ENCODE measurements at regions not wholly inside any gene's neighbourhood (a gene's known extent, or its start where the extent isn't known, plus 50 kb on each side); places are given as distances from the start of the nearest gene placed in this dataset.

DNA sequence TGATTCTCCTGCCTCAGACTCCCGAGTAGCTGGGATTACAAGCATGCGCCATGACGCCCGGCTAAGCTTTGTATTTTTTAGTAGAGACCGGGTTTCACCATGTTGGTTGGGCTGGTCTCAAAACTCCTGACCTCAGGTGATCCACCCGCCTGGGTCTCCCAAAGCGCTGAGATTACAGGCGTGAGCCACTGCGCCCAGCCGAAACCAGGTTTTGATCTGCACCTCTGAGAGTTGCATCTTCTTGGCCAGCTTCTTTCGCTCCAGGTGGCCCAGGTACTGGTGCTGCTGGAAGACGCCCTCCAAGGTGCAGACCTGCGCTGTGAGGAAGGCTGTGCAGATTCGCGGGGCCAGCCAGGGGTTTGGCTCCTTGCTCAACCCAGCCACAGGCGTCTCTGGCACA, 275.4 kb upstream of the LRRC3B start:
- Histone ChIP-seq H3K27ac (no peak overlapping the region), H3K9me3 (peaks cover 37% of the 10 kb centered on the region), H4K20me1 (no peaks in the 10 kb centered on the region), H3K27me3 (no peaks in the 10 kb centered on the region), H3K4me2 (no peak overlapping the region), H3K4me3 (no peak overlapping the region), H3K36me3 (no peaks in the 10 kb centered on the region), H3K4me1 (no peaks in the 10 kb centered on the region), H3K9ac (no peak overlapping the region)
- TF ChIP-seq Cebpa-rat (IDR thresholded peaks at IDR 0.05) = no peak

GRCh38 chr3:26350853-26351252, 271.7 kb upstream of the LRRC3B start:
- H4K20me1 ChIP-seq = no peaks in the 10 kb centered on the region
- H3K9ac ChIP-seq = no peak overlapping the region
- no peak for TF ChIP-seq Cebpa-rat (IDR thresholded peaks at IDR 0.05)
- no peak overlapping the region for H3K27ac ChIP-seq
- no peaks in the 10 kb centered on the region for H3K36me3 ChIP-seq
- no peak overlapping the region for H3K4me2 ChIP-seq
- peaks cover 37% of the 10 kb centered on the region for H3K9me3 ChIP-seq
- no peaks in the 10 kb centered on the region for H3K27me3 ChIP-seq
- no peak overlapping the region for H3K4me3 ChIP-seq
- peaks cover 5% of the 10 kb centered on the region; the same call in 1 of the 2 replicates for H3K4me1 ChIP-seq

- Histone ChIP-seq H3K9me3 (peaks cover 21% of the 10 kb centered on the region), H3K9ac (no peak overlapping the region), H3K27ac (no peak overlapping the region), H3K27me3 (no peaks in the 10 kb centered on the region), H3K4me3 (no peak overlapping the region), H3K36me3 (no peaks in the 10 kb centered on the region), H4K20me1 (no peaks in the 10 kb centered on the region), H3K4me2 (no peak overlapping the region), H3K4me1 (peaks cover 5% of the 10 kb centered on the region; the same call in 1 of the 2 replicates)
- TF ChIP-seq Cebpa-rat (IDR thresholded peaks at IDR 0.05) = no peak
Measured at GRCh38 chr3:26353097-26353496, 269.5 kb upstream of the LRRC3B start.

GRCh38 chr3:26358405-26358804, 264.2 kb upstream of the LRRC3B start:
- Histone ChIP-seq H3K4me2 (no peak overlapping the region), H3K27me3 (no peaks in the 10 kb centered on the region), H3K9ac (no peak overlapping the region), H4K20me1 (no peaks in the 10 kb centered on the region), H3K36me3 (no peaks in the 10 kb centered on the region), H3K4me3 (no peak overlapping the region), H3K27ac (no peak overlapping the region), H3K4me1 (no peaks in the 10 kb centered on the region), H3K9me3 (peaks cover 16% of the 10 kb centered on the region)
- TF ChIP-seq Cebpa-rat (IDR thresholded peaks at IDR 0.05) = no peak

- Histone ChIP-seq H3K4me3 (no peak overlapping the region), H3K4me2 (no peak overlapping the region), H4K20me1 (no peaks in the 10 kb centered on the region), H3K4me1 (peaks cover 28% of the 10 kb centered on the region), H3K27me3 (no peaks in the 10 kb centered on the region), H3K27ac (no peak overlapping the region), H3K36me3 (no peaks in the 10 kb centered on the region), H3K9me3 (peaks cover 18% of the 10 kb centered on the region), H3K9ac (no peak overlapping the region)
- TF ChIP-seq Cebpa-rat (IDR thresholded peaks at IDR 0.05) = no peak
Measured at GRCh38 chr3:26365706-26366105, 256.9 kb upstream of the LRRC3B start.

DNA sequence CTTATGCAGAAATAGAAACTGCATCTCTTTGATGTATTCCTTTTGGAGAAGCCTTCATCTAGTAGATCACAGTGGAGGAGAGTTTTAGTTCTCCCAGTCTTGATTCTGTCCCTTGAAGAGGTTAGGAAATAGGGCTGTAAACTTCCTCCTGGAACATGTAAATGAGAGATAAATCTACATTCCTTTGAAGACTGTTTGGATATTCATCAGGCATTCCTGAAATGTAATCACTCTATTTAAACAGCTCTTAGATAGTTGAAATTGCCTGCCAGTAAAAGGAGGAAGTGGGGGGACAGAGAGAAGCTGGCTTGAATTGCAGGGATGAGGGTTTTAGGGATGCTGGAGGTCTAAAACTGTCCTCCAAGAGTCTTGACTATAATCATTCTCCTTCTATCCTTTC, 254.3 kb upstream of the LRRC3B start:
- Histone ChIP-seq H3K4me3 (no peak overlapping the region), H3K27me3 (no peaks in the 10 kb centered on the region), H3K4me1 (peaks cover 30% of the 10 kb centered on the region), H3K36me3 (no peaks in the 10 kb centered on the region), H3K9me3 (peaks cover 2% of the 10 kb centered on the region; the same call in 1 of the 2 replicates), H4K20me1 (no peaks in the 10 kb centered on the region), H3K4me2 (no peak overlapping the region), H3K9ac (no peak overlapping the region), H3K27ac (no peak overlapping the region)
- no peak for TF ChIP-seq Cebpa-rat (IDR thresholded peaks at IDR 0.05)

DNA sequence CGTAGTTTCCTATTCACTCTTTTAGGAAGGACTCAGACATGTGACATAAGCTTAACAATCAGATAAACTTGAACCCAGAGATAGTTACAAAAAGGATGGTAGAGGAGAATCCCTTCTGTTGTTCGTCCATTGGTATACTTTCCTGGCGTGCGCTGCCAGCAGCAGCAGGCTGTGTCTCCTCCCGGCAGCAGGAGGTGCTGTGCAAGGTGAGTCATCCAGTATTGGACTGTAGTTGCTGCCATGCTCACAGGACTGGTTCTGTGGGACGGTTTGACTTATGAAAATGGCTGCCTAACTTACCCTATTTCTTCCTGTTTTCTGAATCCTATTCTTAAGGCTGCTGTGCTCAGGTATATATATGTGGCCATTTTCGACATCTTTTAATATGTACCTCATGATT, 253.4 kb upstream of the LRRC3B start:
- no peaks in the 10 kb centered on the region for H3K27me3 ChIP-seq
- H3K4me2 ChIP-seq = peak overlapping the region; percentile 49
- H3K4me1 ChIP-seq = peaks cover 30% of the 10 kb centered on the region
- H3K4me3 ChIP-seq = no peak overlapping the region
- no peak overlapping the region; the same call in 1 of the 2 replicates for H3K27ac ChIP-seq
- no peak overlapping the region for H3K9ac ChIP-seq
- TF ChIP-seq Cebpa-rat (IDR thresholded peaks at IDR 0.05) = no peak
- no peaks in the 10 kb centered on the region for H3K36me3 ChIP-seq
- no peaks in the 10 kb centered on the region for H3K9me3 ChIP-seq
- no peaks in the 10 kb centered on the region for H4K20me1 ChIP-seq

DNA sequence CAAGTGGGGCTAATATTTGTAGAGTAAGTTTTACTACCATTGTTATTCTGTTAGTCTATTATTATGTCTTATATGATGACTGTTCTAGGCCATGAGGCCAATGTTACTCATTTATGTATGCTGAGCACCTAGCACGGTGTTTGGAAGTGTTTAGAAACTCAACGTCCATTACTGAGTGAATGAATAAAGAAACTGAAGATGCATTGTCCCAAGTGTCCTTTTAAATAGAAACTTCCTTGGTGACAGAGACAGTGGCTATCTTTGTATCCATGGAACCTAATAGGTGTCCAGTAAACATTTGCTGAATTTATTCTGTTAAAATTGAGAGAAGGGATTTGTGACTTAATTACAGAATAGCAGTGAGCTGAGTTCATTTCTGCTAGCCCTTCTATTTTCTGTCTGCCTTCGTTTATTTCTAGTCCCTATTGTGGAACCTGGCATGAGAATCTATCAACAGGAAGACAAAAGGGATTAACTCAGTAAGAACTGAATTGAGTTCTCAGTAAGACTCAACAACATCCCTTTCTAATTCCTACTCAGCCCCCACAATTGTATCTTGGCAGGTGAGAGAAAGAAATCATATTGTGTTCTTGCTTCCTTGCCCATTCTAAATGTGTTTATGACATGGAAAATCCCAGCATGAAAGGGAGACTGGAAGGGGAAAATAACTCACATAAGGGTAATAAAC, 246.6 kb upstream of the LRRC3B start:
- Histone ChIP-seq H3K4me2 (no peak overlapping the region), H4K20me1 (no peaks in the 10 kb centered on the region), H3K27ac (no peak overlapping the region), H3K9ac (no peak overlapping the region), H3K4me1 (no peaks in the 10 kb centered on the region), H3K9me3 (no peaks in the 10 kb centered on the region), H3K27me3 (no peaks in the 10 kb centered on the region), H3K4me3 (no peak overlapping the region), H3K36me3 (no peaks in the 10 kb centered on the region)
- no peak for TF ChIP-seq Cebpa-rat (IDR thresholded peaks at IDR 0.05)

GRCh38 chr3:26381411-26381810, 241.2 kb upstream of the LRRC3B start:
- no peaks in the 10 kb centered on the region for H3K9me3 ChIP-seq
- TF ChIP-seq Cebpa-rat (IDR thresholded peaks at IDR 0.05) = no peak
- H3K36me3 ChIP-seq = no peaks in the 10 kb centered on the region
- H3K4me3 ChIP-seq = no peak overlapping the region
- no peak overlapping the region for H3K4me2 ChIP-seq
- H3K27me3 ChIP-seq = no peaks in the 10 kb centered on the region
- H3K9ac ChIP-seq = no peak overlapping the region
- H4K20me1 ChIP-seq = no peaks in the 10 kb centered on the region
- H3K27ac ChIP-seq = no peak overlapping the region
- H3K4me1 ChIP-seq = no peaks in the 10 kb centered on the region

DNA sequence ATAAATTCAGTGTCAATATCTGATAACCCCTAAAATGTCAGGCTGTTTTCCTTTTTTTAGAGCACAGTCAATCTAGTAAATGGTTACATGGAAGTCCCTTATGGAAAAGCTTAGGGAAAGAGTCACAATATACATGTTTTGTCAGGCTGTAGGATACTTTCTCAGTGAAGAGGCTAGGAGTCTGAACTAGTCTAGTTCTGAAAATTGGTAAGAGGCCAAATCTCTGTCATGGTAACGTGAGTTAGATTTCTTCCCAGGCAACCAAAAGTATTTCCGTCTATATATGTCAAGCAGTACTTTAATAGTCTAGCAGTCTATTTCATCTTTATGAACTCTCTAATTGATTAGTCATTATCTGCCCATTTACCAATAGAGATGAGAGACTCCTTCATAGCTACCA, 215.9 kb upstream of the LRRC3B start:
- H3K36me3 ChIP-seq = no peaks in the 10 kb centered on the region
- H3K27ac ChIP-seq = no peak overlapping the region
- H4K20me1 ChIP-seq = no peaks in the 10 kb centered on the region
- no peaks in the 10 kb centered on the region for H3K27me3 ChIP-seq
- no peak overlapping the region for H3K4me2 ChIP-seq
- H3K9me3 ChIP-seq = no peaks in the 10 kb centered on the region
- no peak overlapping the region for H3K4me3 ChIP-seq
- no peaks in the 10 kb centered on the region for H3K4me1 ChIP-seq
- no peak overlapping the region for H3K9ac ChIP-seq
- TF ChIP-seq Cebpa-rat (IDR thresholded peaks at IDR 0.05) = no peak

DNA sequence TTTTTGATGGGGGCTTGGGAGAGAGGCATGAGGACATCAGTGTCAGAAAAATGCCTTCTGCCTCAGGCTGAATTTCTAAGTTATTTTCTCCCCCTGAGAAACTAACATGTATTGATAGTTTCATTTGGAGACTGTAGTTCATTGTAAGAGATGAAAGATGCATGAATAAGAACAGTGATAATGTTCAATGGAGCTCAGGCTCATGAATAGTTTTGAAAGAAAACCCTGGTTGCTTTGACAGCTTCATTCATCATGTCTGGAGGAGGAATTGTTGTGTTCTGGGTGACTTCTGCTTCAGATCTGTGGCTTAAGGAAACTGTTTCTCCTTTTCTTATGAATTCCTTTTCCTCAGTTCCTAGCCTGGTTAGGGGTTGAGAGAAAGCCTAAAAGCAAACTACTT, 204.0 kb upstream of the LRRC3B start:
- Histone ChIP-seq H3K9ac (no peak overlapping the region), H3K4me3 (no peak overlapping the region), H3K36me3 (no peaks in the 10 kb centered on the region), H3K27ac (no peak overlapping the region), H3K27me3 (no peaks in the 10 kb centered on the region), H3K9me3 (no peaks in the 10 kb centered on the region), H4K20me1 (no peaks in the 10 kb centered on the region), H3K4me2 (no peak overlapping the region), H3K4me1 (no peaks in the 10 kb centered on the region)
- TF ChIP-seq Cebpa-rat (IDR thresholded peaks at IDR 0.05) = no peak
